Testis (tissue), 2 donors: ENCODE measurements at regions not wholly inside any gene's neighbourhood (a gene's known extent, or its start where the extent isn't known, plus 50 kb on each side); places are given as distances from the start of the nearest gene placed in this dataset.

ENCODE experiments used
- POLR2A ChIP-seq: fragments of 450-650 bp; IDR thresholded peaks from one replicate; pipeline ENCODE4 v1.6.1; 2017; ENCODE audit warnings: antibody characterized with exemption, mild to moderate bottlenecking, moderate library complexity
- TF ChIP-seq, protein P1 (sequence below), 3 experiments: fragments of 450-650 bp in 2 of 3; fragments of 200-600 bp in 1 of 3; sonication (generic) in 1 of 3; IDR thresholded peaks; one replicate each; pipeline ENCODE4 v1.5.1; 2016 to 2019; ENCODE audit warnings: antibody characterized with exemption in 3 of 3, mild to moderate bottlenecking in 2 of 3, moderate library complexity in 1 of 3

- no peak for TF ChIP-seq POLR2A
- TF ChIP-seq, protein P1, sequence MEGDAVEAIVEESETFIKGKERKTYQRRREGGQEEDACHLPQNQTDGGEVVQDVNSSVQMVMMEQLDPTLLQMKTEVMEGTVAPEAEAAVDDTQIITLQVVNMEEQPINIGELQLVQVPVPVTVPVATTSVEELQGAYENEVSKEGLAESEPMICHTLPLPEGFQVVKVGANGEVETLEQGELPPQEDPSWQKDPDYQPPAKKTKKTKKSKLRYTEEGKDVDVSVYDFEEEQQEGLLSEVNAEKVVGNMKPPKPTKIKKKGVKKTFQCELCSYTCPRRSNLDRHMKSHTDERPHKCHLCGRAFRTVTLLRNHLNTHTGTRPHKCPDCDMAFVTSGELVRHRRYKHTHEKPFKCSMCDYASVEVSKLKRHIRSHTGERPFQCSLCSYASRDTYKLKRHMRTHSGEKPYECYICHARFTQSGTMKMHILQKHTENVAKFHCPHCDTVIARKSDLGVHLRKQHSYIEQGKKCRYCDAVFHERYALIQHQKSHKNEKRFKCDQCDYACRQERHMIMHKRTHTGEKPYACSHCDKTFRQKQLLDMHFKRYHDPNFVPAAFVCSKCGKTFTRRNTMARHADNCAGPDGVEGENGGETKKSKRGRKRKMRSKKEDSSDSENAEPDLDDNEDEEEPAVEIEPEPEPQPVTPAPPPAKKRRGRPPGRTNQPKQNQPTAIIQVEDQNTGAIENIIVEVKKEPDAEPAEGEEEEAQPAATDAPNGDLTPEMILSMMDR (IDR thresholded peaks at IDR 0.05) = no peak
Observed at GRCh38 chr6:122136386-122136785, 263.1 kb upstream of the HSF2 start.
